Upper lobe of left lung (tissue), 4 donors: ENCODE measurements at regions not wholly inside any gene's neighbourhood (a gene's known extent, or its start where the extent isn't known, plus 50 kb on each side); places are given as distances from the start of the nearest gene placed in this dataset.

Experiments used
- CTCF ChIP-seq, 6 experiments: fragments of 450-650 bp in 4 of 6; fragments of 200-600 bp in 2 of 6; sonication (generic) in 2 of 6; IDR thresholded peaks; one replicate each; pipeline ENCODE4 v1.5.1; 2016 to 2019; ENCODE audit warnings: antibody characterized with exemption in 6 of 6
- EP300 ChIP-seq, 4 donors: sonication (generic); formaldehyde crosslinking; IDR thresholded peaks; one replicate each; pipeline ENCODE4 v1.5.1; 2017; ENCODE audit warnings: antibody characterized with exemption in 4 of 4, control low read depth in 2 of 4
- POLR2A ChIP-seq, 4 donors: fragments of 450-650 bp; IDR thresholded peaks; one replicate each; pipeline ENCODE4 v1.5.1; 2016 to 2017; ENCODE audit warnings: antibody characterized with exemption in 4 of 4, mild to moderate bottlenecking in 2 of 4
- POLR2AphosphoS5 ChIP-seq, 2 donors: sonication (generic); formaldehyde crosslinking; IDR thresholded peaks; one replicate each; pipeline ENCODE4 v1.5.1; 2017; ENCODE audit warnings: antibody characterized with exemption in 2 of 2

- no peak for TF ChIP-seq CTCF (IDR thresholded peaks at IDR 0.05)
- TF ChIP-seq POLR2AphosphoS5 (IDR thresholded peaks at IDR 0.05), result no peak
- TF ChIP-seq POLR2A (IDR thresholded peaks at IDR 0.05), result no peak
- no peak for TF ChIP-seq EP300 (IDR thresholded peaks at IDR 0.05)
Observed at GRCh38 chr16:52149003-52149402, 397.9 kb downstream of the TOX3 start.
